ENCODE measurements at regions not wholly inside any gene's neighbourhood (a gene's known extent, or its start where the extent isn't known, plus 50 kb on each side); places are given as distances from the start of the nearest gene placed in this dataset.

DNA sequence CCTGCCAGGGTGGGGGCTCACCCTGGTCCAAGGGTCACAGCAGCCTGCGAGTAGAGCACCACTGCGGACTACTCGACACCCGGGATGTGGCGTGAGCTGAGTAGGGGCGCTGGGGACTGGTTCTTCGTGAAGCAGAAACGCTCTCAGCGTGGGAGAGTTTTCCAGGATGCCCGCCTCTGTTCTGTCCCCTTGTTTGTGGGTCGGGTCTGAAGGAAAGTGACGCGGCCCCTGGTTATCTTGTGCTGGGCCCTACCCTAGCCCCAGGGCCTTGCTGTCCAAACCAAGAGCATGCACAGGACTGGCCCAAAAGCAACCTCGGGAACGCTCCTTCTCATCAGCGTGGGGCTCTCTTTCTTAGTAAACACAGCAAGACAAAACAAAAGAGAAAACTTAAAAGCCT lies 303.3 kb downstream of the IRF8 start:
- DNase-seq: no peak

DNA sequence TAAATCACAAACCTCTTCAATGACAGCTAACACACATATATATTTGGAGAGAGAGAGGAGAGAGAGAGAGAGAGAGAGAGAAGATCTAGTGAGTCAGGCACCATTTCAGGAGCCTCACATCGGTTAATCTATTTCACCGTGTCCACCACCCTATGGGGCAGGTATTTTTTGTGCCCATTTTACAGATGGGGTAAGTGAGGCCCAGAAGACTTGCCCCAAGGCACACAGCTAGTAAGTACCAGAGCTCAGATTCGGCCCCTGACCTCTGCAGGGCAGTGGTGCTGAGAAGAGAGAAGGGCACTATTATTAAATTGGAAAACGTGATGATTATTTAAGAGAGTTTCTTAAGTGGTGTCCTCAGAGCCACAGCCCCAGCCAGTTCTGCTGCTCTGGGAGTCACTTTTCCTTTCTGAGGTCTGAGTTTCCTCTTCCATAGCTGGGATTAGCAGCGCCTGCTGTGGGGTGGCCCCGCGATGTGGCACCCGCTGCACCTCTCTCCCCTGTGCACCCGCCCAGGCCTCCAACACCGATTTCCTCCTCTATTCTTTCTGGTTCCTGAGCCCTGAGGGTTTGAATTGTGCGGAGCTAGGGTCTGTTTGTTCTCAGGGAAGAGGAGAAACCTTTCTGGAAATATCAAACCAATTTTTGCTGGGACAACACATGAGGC lies 303.9 kb downstream of the IRF8 start:
- no peak for DNase-seq

- no peak for DNase-seq
Observed at GRCh38 chr16:86203557-86204275, 304.8 kb downstream of the IRF8 start.

DNA sequence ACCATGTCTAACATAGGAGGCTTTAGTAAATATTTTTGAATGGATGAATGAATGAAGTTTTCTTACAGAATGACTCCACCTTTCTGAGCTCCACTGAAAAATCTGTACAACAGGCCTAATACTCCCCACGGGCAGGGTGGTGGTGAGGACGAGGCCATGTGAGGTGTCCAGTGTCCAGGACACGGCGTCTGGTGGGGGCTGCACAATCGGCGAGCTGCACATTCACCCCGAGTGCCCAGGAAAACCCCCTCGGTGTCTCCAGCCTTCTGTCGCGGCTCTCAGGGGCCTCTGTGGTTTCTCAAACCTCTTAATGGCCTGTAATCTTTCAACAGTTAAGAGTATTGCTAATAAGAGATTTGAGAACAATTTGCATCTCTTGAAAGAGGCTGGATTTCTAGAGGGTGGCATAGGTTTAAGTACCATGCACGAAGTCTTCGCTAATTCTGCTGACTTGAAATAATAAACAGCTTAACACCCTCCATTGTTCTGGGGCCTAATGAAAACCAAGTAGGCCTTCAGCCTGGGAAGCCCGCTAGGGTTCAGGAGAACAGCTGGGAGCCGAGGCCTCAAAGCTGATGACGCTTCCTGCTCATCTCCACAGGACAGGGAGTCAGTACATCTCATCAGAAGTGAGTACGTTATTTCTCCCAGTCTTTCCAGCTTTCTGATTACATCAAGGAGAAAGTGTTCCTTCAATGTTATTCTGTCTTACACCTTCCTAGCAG lies 304.6 kb upstream of the FOXF1 start:
- no peak for DNase-seq

- no peak for DNase-seq
Observed at GRCh38 chr16:86207350-86207749, 303.0 kb upstream of the FOXF1 start.

DNA sequence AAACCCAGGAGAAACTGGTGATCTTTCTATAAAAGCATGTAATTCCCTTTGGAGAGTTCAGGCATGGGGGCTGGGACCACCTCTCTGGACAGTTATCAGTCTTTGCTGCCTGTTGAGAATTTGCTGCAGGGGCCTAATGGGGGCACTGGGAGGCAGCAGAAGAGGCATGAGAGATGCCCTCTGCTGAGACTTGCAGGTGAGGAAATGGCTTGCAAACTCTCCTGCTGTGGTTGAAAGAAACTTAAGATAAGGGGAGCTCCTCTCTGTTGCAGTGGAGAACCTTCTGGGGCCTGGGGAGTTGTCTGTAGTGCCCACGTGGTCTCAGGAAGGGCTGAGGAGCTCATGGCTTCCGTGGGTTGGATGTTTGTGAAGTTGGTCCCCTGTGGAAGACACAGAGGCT lies 301.1 kb upstream of the FOXF1 start:
- no peak for DNase-seq

GRCh38 chr16:86210403-86211193 lies 299.7 kb upstream of the FOXF1 start:
- DNase-seq: no peak

DNA sequence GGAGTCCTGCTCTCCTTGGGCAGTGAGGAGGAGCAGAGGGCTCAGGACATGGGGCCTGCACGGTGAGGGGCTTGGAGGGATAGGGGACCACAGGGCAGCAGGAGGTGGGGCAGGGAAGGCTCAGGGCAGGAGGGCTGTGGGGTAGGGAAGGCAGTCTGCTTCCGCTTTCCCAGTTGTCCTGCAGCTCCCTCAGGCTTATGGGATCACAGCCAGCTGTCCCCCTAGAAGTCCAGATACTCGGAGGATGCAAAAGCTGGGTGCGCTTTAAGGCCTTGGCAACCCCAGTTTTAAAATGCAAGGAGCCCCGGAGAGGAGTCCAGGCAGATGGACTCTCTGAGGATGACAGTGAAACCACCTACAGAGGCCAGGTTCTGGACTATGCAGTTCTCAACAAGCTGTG lies 299.1 kb upstream of the FOXF1 start:
- no peak for DNase-seq

DNA sequence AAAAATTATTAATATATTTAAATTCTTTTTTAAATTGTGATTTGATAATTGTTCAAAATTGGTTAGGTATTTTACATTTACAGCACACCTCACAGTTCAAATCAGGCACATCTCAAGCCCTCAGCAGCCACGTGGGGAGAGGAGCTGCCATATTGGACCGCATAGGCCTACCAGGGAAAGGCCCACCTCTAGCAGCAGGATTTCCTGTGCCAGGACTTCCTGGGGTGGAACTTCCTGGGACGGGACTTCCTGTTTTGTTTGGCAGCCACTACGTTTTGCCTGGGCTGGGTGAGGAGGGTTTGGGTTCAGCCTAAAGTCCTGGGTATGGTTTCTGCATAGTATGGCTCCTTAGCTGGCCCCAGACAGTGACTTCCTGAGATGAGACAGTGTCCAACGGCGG lies 298.5 kb upstream of the FOXF1 start:
- no peak for DNase-seq

GRCh38 chr16:86212706-86213436 lies 297.5 kb upstream of the FOXF1 start:
- DNase-seq: no peak

DNA sequence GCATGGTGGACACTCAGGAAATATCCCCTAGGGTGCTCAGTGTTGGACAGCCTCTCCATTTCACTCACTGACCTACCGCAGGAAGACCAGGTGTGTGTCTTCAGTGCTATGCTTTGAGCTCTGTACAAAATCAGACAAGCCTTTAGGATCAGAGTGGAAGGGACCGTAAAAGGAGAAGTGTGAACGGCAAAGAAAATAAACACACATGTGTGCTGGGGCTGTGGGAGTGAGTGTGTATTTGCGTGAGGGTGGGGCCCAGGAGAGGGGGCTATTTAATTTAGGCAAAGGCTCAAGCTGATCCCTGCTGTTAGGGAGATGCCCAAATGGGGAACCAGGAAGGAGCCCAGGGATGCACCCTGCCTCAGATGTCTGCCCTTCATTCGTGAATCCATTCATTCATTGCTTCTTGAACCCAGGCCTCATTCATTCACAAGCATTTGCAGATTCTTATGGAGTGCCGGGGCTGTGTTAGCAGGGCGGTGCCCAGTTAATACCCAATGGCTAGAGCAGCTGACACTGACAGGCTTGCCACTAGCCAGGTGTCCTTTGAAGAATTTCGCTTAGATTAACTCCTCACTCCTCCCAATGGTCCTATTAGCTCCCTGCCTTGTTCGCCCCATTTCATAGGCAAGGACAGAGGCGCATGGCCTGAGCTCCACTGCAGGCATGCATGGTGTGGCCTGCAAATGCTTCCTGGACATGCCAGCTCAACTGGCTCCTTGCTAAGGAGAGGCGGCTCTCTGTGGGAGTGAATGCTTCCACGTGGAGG lies 296.7 kb upstream of the FOXF1 start:
- no peak for DNase-seq

DNA sequence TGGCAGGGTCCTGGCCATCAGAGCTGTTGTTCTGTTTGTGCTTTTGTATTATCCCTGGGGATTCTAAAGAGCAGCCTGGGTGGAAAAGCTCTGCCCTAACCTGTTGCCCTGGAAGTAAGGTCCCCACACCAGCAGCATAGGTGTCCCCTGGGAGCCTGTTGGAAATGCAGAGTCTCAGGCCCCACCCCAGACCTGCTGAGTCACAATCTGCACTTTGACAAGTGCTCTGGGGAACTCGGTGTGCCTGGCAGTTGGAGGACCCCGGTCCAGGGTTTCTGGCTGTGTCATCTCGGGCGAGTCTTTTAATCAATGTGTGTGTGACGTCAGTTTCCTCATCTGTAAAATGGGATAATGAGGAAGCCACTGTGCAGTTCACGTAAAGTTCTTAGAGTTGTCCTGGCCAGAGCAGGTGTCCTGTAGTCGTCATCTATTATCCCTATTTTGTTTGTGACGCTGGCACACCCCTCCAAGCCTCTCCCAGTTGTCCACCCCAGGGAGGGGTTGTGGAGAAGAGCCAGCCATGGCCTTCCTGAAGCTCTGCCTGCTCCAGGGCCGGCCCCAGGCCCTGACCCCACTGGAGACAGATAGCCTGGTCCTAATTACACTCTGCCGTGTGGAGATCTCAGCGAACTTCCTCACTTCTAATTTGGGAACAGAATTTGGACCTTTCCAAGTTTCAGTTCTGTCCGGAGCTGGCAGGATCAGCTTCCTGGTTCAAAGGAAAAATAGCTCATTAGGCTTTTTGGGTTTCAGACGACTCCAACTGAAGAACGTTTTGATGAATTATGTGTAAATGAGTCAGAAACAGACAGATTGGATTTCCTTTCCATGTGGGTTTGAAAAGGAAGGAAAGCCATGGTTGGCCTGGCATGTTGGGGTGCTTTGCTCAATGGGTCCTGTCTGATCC lies 295.7 kb upstream of the FOXF1 start:
- no peak for DNase-seq

- DNase-seq: no peak
Observed at GRCh38 chr16:86215233-86215978, 294.9 kb upstream of the FOXF1 start.

DNA sequence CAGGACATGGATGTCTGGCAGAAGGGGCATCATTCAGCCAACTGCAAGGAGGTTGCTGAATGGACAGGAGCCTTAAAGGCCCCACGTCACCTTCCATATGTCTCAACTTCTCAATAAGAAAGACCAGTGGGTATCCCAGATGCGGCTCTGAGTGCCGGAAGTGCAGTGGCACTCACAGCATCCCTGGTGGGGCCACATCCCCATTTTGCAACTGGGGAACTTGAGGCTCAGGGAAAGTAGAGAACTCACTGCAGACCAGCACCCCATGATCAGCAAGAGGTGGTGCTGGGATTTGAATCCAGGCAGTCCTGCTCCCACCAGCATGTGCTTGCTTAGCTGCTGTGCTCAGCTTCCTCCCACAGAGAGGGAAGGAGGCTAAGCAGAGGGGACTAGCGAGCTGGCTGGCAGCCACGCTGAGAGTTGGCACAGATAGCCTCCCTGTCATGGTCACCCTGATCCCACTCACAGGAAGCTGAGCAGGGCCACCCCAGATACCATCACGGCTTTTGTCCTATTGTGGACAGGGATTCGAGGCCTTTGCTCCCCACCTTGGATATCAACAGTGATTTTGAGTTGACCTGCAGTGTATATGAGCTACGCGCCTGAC lies 294.2 kb upstream of the FOXF1 start:
- no peak for DNase-seq

DNA sequence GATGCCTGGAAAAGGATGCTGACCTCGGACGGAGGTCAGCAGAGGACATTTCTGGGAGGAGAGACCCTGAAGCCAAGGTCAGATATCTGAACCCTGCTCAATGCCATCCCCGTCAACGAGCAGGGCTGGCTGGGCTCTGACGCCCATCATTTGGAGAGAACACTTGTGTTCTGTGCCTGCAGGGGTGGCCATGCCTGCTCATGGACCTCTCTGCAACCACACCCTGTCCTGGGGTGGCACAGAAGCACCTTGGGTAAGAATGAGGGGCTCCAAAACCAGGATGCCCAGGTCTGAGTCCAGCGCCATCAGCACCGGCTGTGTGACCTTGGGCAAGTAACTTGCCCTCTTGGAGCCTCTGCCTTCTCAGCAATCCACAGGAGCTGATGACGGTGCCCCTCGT lies 293.7 kb upstream of the FOXF1 start:
- no peak for DNase-seq

GRCh38 chr16:86217001-86217890 lies 293.1 kb upstream of the FOXF1 start:
- no peak for DNase-seq

- no peak for DNase-seq
Observed at GRCh38 chr16:86217891-86218270, 292.4 kb upstream of the FOXF1 start.

All from hindlimb muscle (tissue), 1 donor.